Testis (tissue), 2 donors: ENCODE measurements at regions not wholly inside any gene's neighbourhood (a gene's known extent, or its start where the extent isn't known, plus 50 kb on each side); places are given as distances from the start of the nearest gene placed in this dataset.
A peak's percentile ranks its signal among the peaks of the same experiment; 100 is the strongest.

Source experiments
- DNase-seq: peaks from one replicate; pipeline ENCODE4 v3.0.0-alpha.2; 2019
- H3K27ac ChIP-seq, 2 donors: fragments of 200-600 bp; sonication (generic); one replicate each; pipeline ENCODE4 v1.5.1; 2019
- H3K27me3 ChIP-seq: fragments of 200-600 bp; sonication (generic); one replicate; pipeline ENCODE4 v1.5.1; 2019
- H3K36me3 ChIP-seq: fragments of 200-600 bp; sonication (generic); one replicate; pipeline ENCODE4 v1.5.1; 2017; ENCODE audit warnings: low read depth; ENCODE audit errors: missing control alignments
- H3K4me1 ChIP-seq: fragments of 200-600 bp; sonication (generic); one replicate; pipeline ENCODE4 v1.5.1; 2019
- H3K4me3 ChIP-seq, 2 donors: fragments of 200-600 bp; sonication (generic); one replicate each; pipeline ENCODE4 v1.5.1; 2017 to 2019
- H3K9me3 ChIP-seq: fragments of 200-600 bp; sonication (generic); one replicate; pipeline ENCODE4 v1.5.1; 2017
- POLR2A ChIP-seq: fragments of 450-650 bp; IDR thresholded peaks from one replicate; pipeline ENCODE4 v1.6.1; 2017; ENCODE audit warnings: antibody characterized with exemption, mild to moderate bottlenecking, moderate library complexity
- WGBS, 2 donors: methylation state at CpG; one replicate each; pipeline ENCODE4 v1.1.5; 2018; 5-methylcytosine and 5-hydroxymethylcytosine counted together
- intact Hi-C: fragments of 100-400 bp; cut with DNase I; formaldehyde crosslinking; loops from one replicate; pipeline ENCODE4 v1.15.1; 2023; ENCODE audit warnings: low total_unique reads
- TF ChIP-seq, protein P1 (sequence below), 3 experiments: fragments of 450-650 bp in 2 of 3; fragments of 200-600 bp in 1 of 3; sonication (generic) in 1 of 3; IDR thresholded peaks; one replicate each; pipeline ENCODE4 v1.5.1; 2016 to 2019; ENCODE audit warnings: antibody characterized with exemption in 3 of 3, mild to moderate bottlenecking in 2 of 3, moderate library complexity in 1 of 3

DNA sequence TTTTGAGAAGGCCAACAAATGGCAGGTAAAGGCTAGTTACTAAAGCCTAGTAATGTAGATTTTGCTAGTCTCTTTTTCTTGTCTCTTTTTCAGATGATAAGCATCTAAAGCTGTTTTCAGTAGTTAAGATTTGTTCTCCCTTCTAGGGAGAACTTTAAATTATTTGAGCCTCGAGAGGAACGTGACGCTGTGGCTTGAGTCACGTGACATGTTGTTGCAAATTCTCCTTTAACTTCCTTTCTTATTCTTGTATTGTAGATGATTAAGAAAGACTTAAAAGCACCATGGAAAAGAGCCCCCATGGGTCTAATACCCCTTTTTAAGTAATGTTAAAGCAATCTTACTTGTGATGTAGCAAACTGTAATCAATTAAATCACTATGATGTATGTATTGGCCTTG is 2698.7 kb downstream of the PCDH9 start:
- Histone ChIP-seq H3K4me3 (no peak overlapping the region), H3K4me1 (no peaks in the 10 kb centered on the region), H3K36me3 (no peaks in the 10 kb centered on the region), H3K9me3 (no peaks in the 10 kb centered on the region), H3K27ac (no peak overlapping the region), H3K27me3 (no peaks in the 10 kb centered on the region)
- no peak for DNase-seq
- no peak for TF ChIP-seq POLR2A
- TF ChIP-seq, protein P1, sequence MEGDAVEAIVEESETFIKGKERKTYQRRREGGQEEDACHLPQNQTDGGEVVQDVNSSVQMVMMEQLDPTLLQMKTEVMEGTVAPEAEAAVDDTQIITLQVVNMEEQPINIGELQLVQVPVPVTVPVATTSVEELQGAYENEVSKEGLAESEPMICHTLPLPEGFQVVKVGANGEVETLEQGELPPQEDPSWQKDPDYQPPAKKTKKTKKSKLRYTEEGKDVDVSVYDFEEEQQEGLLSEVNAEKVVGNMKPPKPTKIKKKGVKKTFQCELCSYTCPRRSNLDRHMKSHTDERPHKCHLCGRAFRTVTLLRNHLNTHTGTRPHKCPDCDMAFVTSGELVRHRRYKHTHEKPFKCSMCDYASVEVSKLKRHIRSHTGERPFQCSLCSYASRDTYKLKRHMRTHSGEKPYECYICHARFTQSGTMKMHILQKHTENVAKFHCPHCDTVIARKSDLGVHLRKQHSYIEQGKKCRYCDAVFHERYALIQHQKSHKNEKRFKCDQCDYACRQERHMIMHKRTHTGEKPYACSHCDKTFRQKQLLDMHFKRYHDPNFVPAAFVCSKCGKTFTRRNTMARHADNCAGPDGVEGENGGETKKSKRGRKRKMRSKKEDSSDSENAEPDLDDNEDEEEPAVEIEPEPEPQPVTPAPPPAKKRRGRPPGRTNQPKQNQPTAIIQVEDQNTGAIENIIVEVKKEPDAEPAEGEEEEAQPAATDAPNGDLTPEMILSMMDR (IDR thresholded peaks at IDR 0.05), result no peak
- intact Hi-C loops, result no loop called here
- WGBS, 2 donors, result 89 to 92% methylated on average over 4 of the region's 4 CpGs

DNA sequence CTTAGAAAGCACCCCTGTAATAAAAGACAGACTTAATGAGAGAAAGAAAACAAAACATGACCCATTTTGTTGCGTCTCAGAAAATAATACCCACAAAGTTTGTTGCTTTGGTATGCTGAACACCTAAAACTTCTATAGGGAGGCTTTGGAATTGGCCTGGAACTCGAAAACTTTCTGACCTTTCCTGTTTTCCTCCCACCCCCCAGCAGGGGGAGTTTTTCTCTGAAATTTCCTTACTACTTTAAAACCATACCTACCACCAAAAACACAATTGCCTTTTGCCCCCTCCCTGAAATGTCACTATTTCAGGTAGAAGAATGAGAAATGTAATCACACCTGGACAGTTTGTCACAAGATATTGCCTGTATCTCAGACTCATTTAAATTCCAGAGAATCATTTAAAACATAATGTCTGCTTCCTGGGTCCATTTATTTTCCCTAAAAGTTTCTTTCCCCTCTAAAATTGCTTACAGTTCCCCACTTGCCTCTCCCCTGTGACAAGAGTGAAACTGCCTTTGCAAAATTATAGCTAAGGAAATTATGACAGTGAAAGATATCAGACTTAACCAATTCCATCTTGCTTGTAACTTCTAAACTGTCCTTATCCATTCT is 2700.2 kb downstream of the PCDH9 start:
- no peak overlapping the region for H3K4me3 ChIP-seq
- no peaks in the 10 kb centered on the region for H3K36me3 ChIP-seq
- H3K4me1 ChIP-seq, result no peaks in the 10 kb centered on the region
- no peak for DNase-seq
- WGBS, 2 donors, result 73 to 88% methylated on average over 2 of the region's 2 CpGs
- no peak overlapping the region for H3K27ac ChIP-seq
- intact Hi-C loops, result no loop called here
- no peaks in the 10 kb centered on the region for H3K27me3 ChIP-seq
- TF ChIP-seq, protein P1 (IDR thresholded peaks at IDR 0.05), result peak in 2 of 3 experiments; percentile 30 to 50
- no peak for TF ChIP-seq POLR2A
- H3K9me3 ChIP-seq, result no peaks in the 10 kb centered on the region

DNA sequence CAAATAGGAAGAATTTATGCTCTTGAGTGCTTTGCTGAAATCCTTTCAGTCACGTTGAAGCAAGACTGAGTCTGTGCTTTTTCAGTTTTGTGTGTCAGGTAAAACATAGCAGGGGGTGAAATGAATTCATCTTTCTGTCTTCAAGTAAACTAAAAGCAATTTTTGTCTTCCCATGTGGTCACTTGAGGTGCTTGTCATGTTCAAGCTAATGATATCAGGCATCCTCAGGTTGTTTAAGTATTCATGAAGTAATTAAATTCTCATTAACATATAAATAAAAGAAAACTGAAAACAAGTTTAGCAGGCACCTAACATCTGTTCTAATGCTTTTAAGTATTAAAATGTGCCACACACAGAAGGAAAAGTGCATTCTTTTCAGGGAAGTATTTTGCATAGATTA is 2701.3 kb downstream of the PCDH9 start:
- no peak for DNase-seq
- WGBS, 2 donors, result 57 to 67% methylated on average over 1 of the region's 1 CpG

DNA sequence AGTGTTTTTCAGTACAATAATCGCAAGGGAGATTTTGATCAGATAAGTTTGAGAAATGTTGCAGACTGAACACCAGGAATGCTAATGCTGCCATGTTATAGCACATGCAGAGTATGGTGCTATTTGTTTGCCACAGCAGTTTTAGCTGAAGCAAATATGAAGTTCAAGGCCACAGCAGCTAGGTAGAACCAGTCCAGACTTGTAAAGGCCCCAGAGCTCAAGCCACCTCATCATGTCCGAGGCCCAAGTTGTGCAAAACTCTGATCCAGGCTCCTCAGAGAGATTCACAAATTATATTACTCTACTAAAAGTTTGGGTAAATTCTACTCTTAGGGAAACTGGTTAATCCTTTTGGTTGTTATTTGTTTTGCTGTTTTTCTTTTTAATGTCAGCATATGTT is 2702.6 kb downstream of the PCDH9 start:
- no peak overlapping the region for H3K27ac ChIP-seq
- H3K9me3 ChIP-seq, result no peaks in the 10 kb centered on the region
- H3K36me3 ChIP-seq, result no peaks in the 10 kb centered on the region
- no peak overlapping the region for H3K4me3 ChIP-seq
- H3K27me3 ChIP-seq, result no peaks in the 10 kb centered on the region
- intact Hi-C loops, result no loop called here
- 84 to 94% methylated on average over 2 of the region's 2 CpGs for WGBS, 2 donors
- no peaks in the 10 kb centered on the region for H3K4me1 ChIP-seq
- no peak for DNase-seq
- TF ChIP-seq, protein P1 (IDR thresholded peaks at IDR 0.05), result no peak
- TF ChIP-seq POLR2A, result no peak

More for the DNA sequence above, 2701.3 kb downstream of the PCDH9 start:
- Histone ChIP-seq H3K9me3 (no peaks in the 10 kb centered on the region), H3K4me3 (no peak overlapping the region), H3K27me3 (no peaks in the 10 kb centered on the region), H3K27ac (no peak overlapping the region), H3K36me3 (no peaks in the 10 kb centered on the region), H3K4me1 (no peaks in the 10 kb centered on the region)
- no peak for TF ChIP-seq POLR2A
- TF ChIP-seq, protein P1 (IDR thresholded peaks at IDR 0.05), result no peak
- intact Hi-C loops, result no loop called here

DNA sequence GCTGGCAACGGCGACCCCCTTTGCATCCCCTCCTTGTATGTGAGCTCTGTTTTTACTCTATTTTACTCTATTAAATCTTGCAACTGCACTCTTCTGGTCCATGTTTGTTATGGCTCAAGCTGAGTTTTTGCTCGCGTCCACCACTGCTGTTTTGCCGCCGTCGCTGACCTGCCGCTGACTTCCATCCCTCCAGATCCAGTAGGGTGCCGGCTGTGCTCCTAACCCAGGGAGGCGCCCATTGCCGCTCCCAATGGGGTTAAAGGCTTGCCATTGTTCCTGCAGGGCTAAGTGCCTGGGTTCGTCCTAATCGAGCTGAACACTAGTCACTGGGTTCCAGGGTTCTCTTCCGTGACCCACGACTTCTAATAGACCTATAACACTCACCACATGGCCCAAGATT is 2704.4 kb downstream of the PCDH9 start:
- Histone ChIP-seq H3K27me3 (no peaks in the 10 kb centered on the region), H3K9me3 (no peaks in the 10 kb centered on the region), H3K27ac (no peak overlapping the region), H3K36me3 (no peaks in the 10 kb centered on the region), H3K4me1 (no peaks in the 10 kb centered on the region), H3K4me3 (no peak overlapping the region)
- TF ChIP-seq POLR2A, result no peak
- TF ChIP-seq, protein P1 (IDR thresholded peaks at IDR 0.05), result no peak
- no peak for DNase-seq
- intact Hi-C loops, result no loop called here
- 66 to 78% methylated on average over 15 of the region's 15 CpGs for WGBS, 2 donors
